K562 (cell line): ENCODE measurements at regions not wholly inside any gene's neighbourhood (a gene's known extent, or its start where the extent isn't known, plus 50 kb on each side); places are given as distances from the start of the nearest gene placed in this dataset.

Source experiments
- ATAC-seq: fragments of 200-7000 bp; cut with Tn5 transposase; 3 replicates; pipeline ENCODE4 v1.9.1; 2020; ENCODE audit warnings: moderate library complexity
- BruUV-seq: library from RNA; stranded (reverse); fragments of 400-500 nt; replicated peaks from 2 replicates; lab custom pipeline; 2021; lab: Mats Ljungman, UMichigan
- CTCF ChIA-PET: fragments of 300-600 bp; formaldehyde crosslinking; extraction: SDS; loops from one replicate; lab custom pipeline; 2021; ENCODE audit warnings: low intra/inter-chr PET ratio; lab: Yijun Ruan, JAX
- POLR2A ChIA-PET: fragments of 300-600, 350-650 bp; sonication (Branson Sonifier 250); formaldehyde crosslinking; extraction: SDS; loops from one replicate; lab custom pipeline; 2021; ENCODE audit warnings: antibody characterized with exemption, inconsistent platforms; lab: Yijun Ruan, JAX
- DNase-seq, 4 experiments: peaks; one replicate each; pipeline versions ENCODE4 v3.0.0 to v3.0.0-alpha.2; 2011 to 2018; ENCODE audit warnings: low spot score in 3 of 4, mixed read lengths in 3 of 4; ENCODE audit errors: extremely low read depth in 1 of 4
- FAIRE-seq: peaks from 2 replicates; lab custom pipeline; 2011; peaks lifted over from hg19 to GRCh38; lab: Jason Lieb, UNC
- H2AFZ ChIP-seq: 2 replicates; pipeline ENCODE4 v1.6.0; 2011; ENCODE audit warnings: low read depth, low read length, control low read depth, inconsistent platforms
- H3K27ac ChIP-seq: fragments of 200-600 bp; 3 replicates; pipeline ENCODE4 v1.8.0; 2011; ENCODE audit warnings: low read depth, mild to moderate bottlenecking, control low read depth, inconsistent platforms, low read length, moderate library complexity, mixed read lengths; ENCODE audit errors: extremely low read depth
- H3K27me3 ChIP-seq, 2 experiments: fragments of 300-600 bp in 1 of 2; 2 replicates in 1 of 2; 3 replicates in 1 of 2; pipeline versions ENCODE4 v1.6.0 to v1.8.0; 2011; ENCODE audit warnings: inconsistent platforms in 2 of 2, low read length in 2 of 2, mild to moderate bottlenecking in 1 of 2, mixed read lengths in 1 of 2, moderate library complexity in 1 of 2; ENCODE audit not compliant: control insufficient read depth in 2 of 2, insufficient read depth in 2 of 2
- H3K36me3 ChIP-seq: fragments of 300-600 bp; 3 replicates; pipeline ENCODE4 v1.8.0; 2011; ENCODE audit warnings: mild to moderate bottlenecking, low read length, inconsistent platforms; ENCODE audit not compliant: control insufficient read depth, insufficient read depth
- H3K4me1 ChIP-seq, 2 experiments: fragments of 200-600 bp in 1 of 2; replicated peaks in 1 of 2; 2 replicates in 1 of 2; 3 replicates in 1 of 2; pipeline versions ENCODE4 v1.5.1 to v1.8.0; 2011; ENCODE audit warnings: inconsistent platforms in 2 of 2, low read length in 2 of 2, mild to moderate bottlenecking in 1 of 2, mixed read lengths in 1 of 2, moderate library complexity in 1 of 2; ENCODE audit not compliant: control insufficient read depth in 2 of 2, insufficient read depth in 2 of 2
- H3K4me2 ChIP-seq: 2 replicates; pipeline ENCODE4 v1.6.1; 2011; ENCODE audit warnings: low read length, control low read depth, inconsistent platforms, mixed read lengths; ENCODE audit not compliant: insufficient read depth
- H3K4me3 ChIP-seq: fragments of 200-600 bp; sonication (generic), shearing (Covaris generic); 2 replicates; pipeline ENCODE4 v1.5.1; 2016; ENCODE audit warnings: control low read depth, inconsistent platforms
- H3K79me2 ChIP-seq: fragments of 200-600 bp; 3 replicates; pipeline ENCODE4 v1.8.0; 2011; ENCODE audit warnings: low read length, inconsistent platforms; ENCODE audit not compliant: control insufficient read depth, insufficient read depth
- H3K9ac ChIP-seq, 2 experiments: 2 replicates each; pipeline versions ENCODE4 v1.6.0 to v1.6.1; 2011; ENCODE audit warnings: low read depth in 2 of 2, low read length in 2 of 2, control low read depth in 1 of 2, inconsistent platforms in 1 of 2, mild to moderate bottlenecking in 1 of 2, mixed read lengths in 1 of 2; ENCODE audit not compliant: insufficient read depth in 1 of 2
- H3K9me1 ChIP-seq: one replicate; pipeline ENCODE4 v1.6.0; 2011; ENCODE audit warnings: inconsistent platforms, mild to moderate bottlenecking, low read length, moderate library complexity; ENCODE audit not compliant: control insufficient read depth, insufficient read depth
- H3K9me3 ChIP-seq: replicated peaks from 2 replicates; pipeline ENCODE4 v1.5.1; 2011; ENCODE audit warnings: low read depth, low read length, inconsistent platforms; ENCODE audit not compliant: control insufficient read depth, insufficient read depth
- H4K20me1 ChIP-seq: replicated peaks from 2 replicates; pipeline ENCODE4 v1.6.1; 2011; ENCODE audit warnings: low read length, inconsistent platforms, mixed read lengths; ENCODE audit not compliant: control insufficient read depth, insufficient read depth
- BRCA1 ChIP-seq, 2 experiments: fragments of 450-650 bp in 1 of 2; sonication (generic) in 1 of 2; formaldehyde crosslinking in 1 of 2; IDR thresholded peaks; 2 replicates each; pipeline versions ENCODE4 v1.5.0 to v1.6.1; 2017 to 2020; ENCODE audit warnings: mild to moderate bottlenecking in 1 of 2, missing genetic modification reagents in 1 of 2
- CAMTA2 ChIP-seq: fragments of 250-450 bp; sonication (Bioruptor Pico); conservative IDR thresholded peaks from 2 replicates; pipeline ENCODE4 v1.5.1; 2022
- CTBP1 ChIP-seq: fragments of 450-650 bp; IDR thresholded peaks from 2 replicates; pipeline ENCODE4 v1.6.1; 2016; ENCODE audit warnings: borderline replicate concordance
- DDX20 ChIP-seq: fragments of 450-650 bp; IDR thresholded peaks from 2 replicates; pipeline ENCODE4 v1.6.1; 2016; ENCODE audit warnings: missing genetic modification characterization, low read depth, mild to moderate bottlenecking, missing compliant biosample characterization, moderate library complexity
- ELF1 ChIP-seq: fragments of 200-800 bp; sonication (Bioruptor generic); IDR thresholded peaks from 2 replicates; pipeline ENCODE4 v1.6.1; 2016; ENCODE audit warnings: missing genetic modification characterization, missing compliant biosample characterization
- ETV5 ChIP-seq: sonication (generic); formaldehyde crosslinking; IDR thresholded peaks from 2 replicates; pipeline ENCODE4 v1.4.0; 2020; ENCODE audit warnings: low read depth, mild to moderate bottlenecking, missing genetic modification reagents
- FOXJ2 ChIP-seq: fragments of 200-800 bp; sonication (Bioruptor generic); IDR thresholded peaks from 2 replicates; pipeline ENCODE4 v1.6.1; 2016; ENCODE audit warnings: missing genetic modification characterization, missing compliant biosample characterization
- HDAC2 ChIP-seq: fragments of 450-650 bp; IDR thresholded peaks from 2 replicates; pipeline ENCODE4 v1.6.1; 2016; ENCODE audit warnings: mild to moderate bottlenecking
- HMG20B ChIP-seq: fragments of 250-450 bp; sonication (Bioruptor Pico); IDR thresholded peaks from 2 replicates; pipeline ENCODE4 v1.5.0; 2021; ENCODE audit warnings: mild to moderate bottlenecking
- JUNB ChIP-seq: fragments of 450-650 bp; formaldehyde crosslinking; conservative IDR thresholded peaks from 2 replicates; pipeline ENCODE4 v1.4.0; 2020; ENCODE audit warnings: mild to moderate bottlenecking
- NFYB ChIP-seq: IDR thresholded peaks from 2 replicates; pipeline ENCODE4 v1.6.1; 2011; ENCODE audit warnings: mild to moderate bottlenecking, moderate library complexity; ENCODE audit not compliant: insufficient read length; ENCODE audit errors: extremely low read depth
- NR3C1 ChIP-seq: sonication (generic); formaldehyde crosslinking; IDR thresholded peaks from 2 replicates; pipeline ENCODE4 v1.8.1; 2022; ENCODE audit warnings: missing genetic modification reagents
- PHF8 ChIP-seq: fragments of 200-600 bp; sonication (generic); IDR thresholded peaks from 2 replicates; pipeline ENCODE4 v1.6.1; 2012; ENCODE audit warnings: mixed run types, mild to moderate bottlenecking, inconsistent platforms, low read length, moderate library complexity, borderline replicate concordance
- RUNX1 ChIP-seq: sonication (generic); IDR thresholded peaks from 2 replicates; pipeline ENCODE4 v1.6.1; 2016; ENCODE audit warnings: antibody characterized with exemption, low read depth
- TFAM ChIP-seq: fragments of 250-450 bp; sonication (Bioruptor Pico); conservative IDR thresholded peaks from 2 replicates; pipeline ENCODE4 v1.5.0; 2021; ENCODE audit warnings: mild to moderate bottlenecking, moderate library complexity
- ZNF174 ChIP-seq: fragments of 250-450 bp; sonication (Bioruptor Pico); IDR thresholded peaks from 2 replicates; pipeline ENCODE4 v1.4.0; 2020; ENCODE audit warnings: mild to moderate bottlenecking
- ZNF224 ChIP-seq: sonication (generic); formaldehyde crosslinking; IDR thresholded peaks from 2 replicates; pipeline ENCODE4 v1.8.0; 2022; ENCODE audit warnings: mild to moderate bottlenecking, missing genetic modification reagents
- ZNF551 ChIP-seq: fragments of 250-450 bp; sonication (Bioruptor Pico); IDR thresholded peaks from 2 replicates; pipeline ENCODE4 v1.5.0; 2021; ENCODE audit warnings: mild to moderate bottlenecking, moderate library complexity
- ZNF695 ChIP-seq: fragments of 450-650 bp; formaldehyde crosslinking; IDR thresholded peaks from 2 replicates; pipeline ENCODE4 v1.4.0; 2020; ENCODE audit warnings: mild to moderate bottlenecking, moderate library complexity
- ZNF77 ChIP-seq: fragments of 250-450 bp; sonication (Bioruptor Pico); IDR thresholded peaks from 2 replicates; pipeline ENCODE4 v1.5.0; 2020
- WGBS: fragments of 100-300 bp; shearing (Covaris generic); methylation state at CpG from one replicate; pipeline ENCODE4 v1.1.6; 2016; ENCODE audit warnings: low coverage, mixed read lengths; ENCODE audit not compliant: insufficient coverage; ENCODE audit errors: missing lambda C conversion rate; 5-methylcytosine and 5-hydroxymethylcytosine counted together
- in situ Hi-C: fragments of 300-500 bp; cut with MboI; formaldehyde crosslinking; loops from 4 replicates; pipeline ENCODE4 v1.15.0; 2018; ENCODE audit warnings: inconsistent platforms, mixed read lengths
- intact Hi-C: fragments of 100-400 bp; cut with micrococcal nuclease; formaldehyde crosslinking; loops from 2 replicates; pipeline ENCODE4 v1.14.2; 2022
- TF ChIP-seq, protein P1 (sequence below), 2 experiments: fragments of 450-650 bp in 1 of 2; sonication (generic) in 1 of 2; formaldehyde crosslinking in 1 of 2; IDR thresholded peaks in 1 of 2; conservative IDR thresholded peaks in 1 of 2; 2 replicates each; pipeline versions ENCODE4 v1.6.1 to v1.8.1; 2016 to 2023; ENCODE audit warnings: mild to moderate bottlenecking in 2 of 2, moderate library complexity in 2 of 2, inconsistent platforms in 1 of 2, missing genetic modification reagents in 1 of 2
- TF ChIP-seq, protein P2 (sequence below): IDR thresholded peaks from 2 replicates; pipeline ENCODE4 v1.6.1; 2016; ENCODE audit warnings: missing genetic modification characterization, missing compliant biosample characterization
- TF ChIP-seq, protein P3 (sequence below): fragments of 200-800 bp; sonication (Bioruptor generic); IDR thresholded peaks from 2 replicates; pipeline ENCODE4 v1.6.1; 2017; ENCODE audit warnings: missing genetic modification characterization, missing compliant biosample characterization

DNA sequence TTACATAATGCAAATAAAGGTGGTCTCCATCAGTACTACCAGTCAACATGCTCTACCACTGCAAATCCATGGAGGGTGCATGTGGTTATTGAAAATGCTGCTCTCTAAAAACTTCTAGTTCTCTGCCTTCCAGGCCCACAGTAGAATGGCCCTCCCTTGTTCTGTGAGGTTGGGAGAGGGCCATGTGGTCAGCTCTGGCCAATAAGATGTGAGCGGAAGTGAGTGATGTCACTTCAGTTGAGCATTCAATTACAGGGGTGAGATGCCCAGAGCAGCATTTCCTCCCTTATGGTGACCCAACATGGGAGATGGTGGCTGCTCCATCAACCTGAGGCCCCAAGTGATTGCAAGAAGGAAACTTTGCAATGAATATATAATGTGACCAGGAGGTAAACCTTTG lies 148.8 kb downstream of the CPEB2 start:
- no TSS peak for BruUV-seq
- in situ Hi-C loops = no loop called here
- peak; percentile 15 to 33 (median 22) for DNase-seq
- no peak for TF ChIP-seq ZNF551 (CRISPR knock-in tag)
- TF ChIP-seq FOXJ2 = no peak
- no peak for TF ChIP-seq CAMTA2 (CRISPR knock-in tag)
- TF ChIP-seq BRCA1 (IDR thresholded peaks at IDR 0.05) = no peak
- no peak for TF ChIP-seq BRCA1 (CRISPR knock-in tag; IDR thresholded peaks at IDR 0.05)
- TF ChIP-seq ZNF224 = no peak
- no peak for TF ChIP-seq ZNF695 (CRISPR knock-in tag)
- TF ChIP-seq ETV5 (CRISPR knock-in tag) = no peak
- no peak for TF ChIP-seq CTBP1
- TF ChIP-seq ZNF77 (CRISPR knock-in tag) = no peak
- TF ChIP-seq ZNF174 = no peak
- no peak for TF ChIP-seq JUNB (CRISPR knock-in tag)
- TF ChIP-seq PHF8 = no peak
- TF ChIP-seq, protein P1, sequence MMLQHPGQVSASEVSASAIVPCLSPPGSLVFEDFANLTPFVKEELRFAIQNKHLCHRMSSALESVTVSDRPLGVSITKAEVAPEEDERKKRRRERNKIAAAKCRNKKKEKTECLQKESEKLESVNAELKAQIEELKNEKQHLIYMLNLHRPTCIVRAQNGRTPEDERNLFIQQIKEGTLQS (IDR thresholded peaks at IDR 0.05) = peak; percentile 28
- TF ChIP-seq, protein P1 (CRISPR knock-in tag; conservative IDR thresholded peaks at IDR 0.05) = no peak
- TF ChIP-seq ELF1 = no peak
- TF ChIP-seq NR3C1 (CRISPR knock-in tag) = no peak
- peak; percentile 80 for TF ChIP-seq NFYB
- no peak for TF ChIP-seq HMG20B
- TF ChIP-seq, protein P2, sequence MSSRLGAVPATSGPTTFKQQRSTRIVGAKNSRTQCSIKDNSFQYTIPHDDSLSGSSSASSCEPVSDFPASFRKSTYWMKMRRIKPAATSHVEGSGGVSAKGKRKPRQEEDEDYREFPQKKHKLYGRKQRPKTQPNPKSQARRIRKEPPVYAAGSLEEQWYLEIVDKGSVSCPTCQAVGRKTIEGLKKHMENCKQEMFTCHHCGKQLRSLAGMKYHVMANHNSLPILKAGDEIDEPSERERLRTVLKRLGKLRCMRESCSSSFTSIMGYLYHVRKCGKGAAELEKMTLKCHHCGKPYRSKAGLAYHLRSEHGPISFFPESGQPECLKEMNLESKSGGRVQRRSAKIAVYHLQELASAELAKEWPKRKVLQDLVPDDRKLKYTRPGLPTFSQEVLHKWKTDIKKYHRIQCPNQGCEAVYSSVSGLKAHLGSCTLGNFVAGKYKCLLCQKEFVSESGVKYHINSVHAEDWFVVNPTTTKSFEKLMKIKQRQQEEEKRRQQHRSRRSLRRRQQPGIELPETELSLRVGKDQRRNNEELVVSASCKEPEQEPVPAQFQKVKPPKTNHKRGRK = no peak
- TF ChIP-seq HDAC2 = no peak
- no peak for TF ChIP-seq DDX20 (tag)
- TF ChIP-seq TFAM (CRISPR knock-in tag) = no peak
- TF ChIP-seq, protein P3, sequence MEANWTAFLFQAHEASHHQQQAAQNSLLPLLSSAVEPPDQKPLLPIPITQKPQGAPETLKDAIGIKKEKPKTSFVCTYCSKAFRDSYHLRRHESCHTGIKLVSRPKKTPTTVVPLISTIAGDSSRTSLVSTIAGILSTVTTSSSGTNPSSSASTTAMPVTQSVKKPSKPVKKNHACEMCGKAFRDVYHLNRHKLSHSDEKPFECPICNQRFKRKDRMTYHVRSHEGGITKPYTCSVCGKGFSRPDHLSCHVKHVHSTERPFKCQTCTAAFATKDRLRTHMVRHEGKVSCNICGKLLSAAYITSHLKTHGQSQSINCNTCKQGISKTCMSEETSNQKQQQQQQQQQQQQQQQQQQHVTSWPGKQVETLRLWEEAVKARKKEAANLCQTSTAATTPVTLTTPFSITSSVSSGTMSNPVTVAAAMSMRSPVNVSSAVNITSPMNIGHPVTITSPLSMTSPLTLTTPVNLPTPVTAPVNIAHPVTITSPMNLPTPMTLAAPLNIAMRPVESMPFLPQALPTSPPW (CRISPR knock-in tag) = peak; percentile 12; the same call in 1 of the 2 replicates
- TF ChIP-seq RUNX1 = no peak

More for the DNA sequence above, 148.8 kb downstream of the CPEB2 start:
- H3K9me3 ChIP-seq = no peaks in the 10 kb centered on the region
- no peaks in the 10 kb centered on the region for H3K79me2 ChIP-seq
- FAIRE-seq = peak; percentile 19
- no peaks in the 10 kb centered on the region for H3K9me1 ChIP-seq
- H3K4me1 ChIP-seq = peaks cover 23 to 50% of the 10 kb centered on the region in 2 experiments
- no peak overlapping the region for H2AFZ ChIP-seq
- ATAC-seq = peak; percentile 66
- H3K27ac ChIP-seq = no peak overlapping the region; the same call in 2 of the 3 replicates
- H3K27me3 ChIP-seq = no peaks in the 10 kb centered on the region
- no peak overlapping the region for H3K9ac ChIP-seq
- H3K4me3 ChIP-seq = no peak overlapping the region
- intact Hi-C loops = no loop called here
- WGBS = 100% methylated on average over 1 of the region's 1 CpG
- no peak overlapping the region for H3K4me2 ChIP-seq
- no peaks in the 10 kb centered on the region for H3K36me3 ChIP-seq
- POLR2A ChIA-PET = no interaction called here
- CTCF ChIA-PET = no interaction called here
- no peaks in the 10 kb centered on the region for H4K20me1 ChIP-seq
